SK-N-SH treated with all-trans-retinoic acid at 6 μM for 48 hours (cell line): ENCODE measurements at regions not wholly inside any gene's neighbourhood (a gene's known extent, or its start where the extent isn't known, plus 50 kb on each side); places are given as distances from the start of the nearest gene placed in this dataset.

Experiments
- ARNTL ChIP-seq: fragments of 450-650 bp; formaldehyde crosslinking; IDR thresholded peaks from 2 replicates; pipeline ENCODE4 v1.5.0; 2020; ENCODE audit warnings: low read depth, mild to moderate bottlenecking, moderate library complexity, borderline replicate concordance
- CSDC2 ChIP-seq: fragments of 250-450 bp; sonication (Bioruptor Pico); IDR thresholded peaks from 2 replicates; pipeline ENCODE4 v1.5.0; 2020; ENCODE audit warnings: mild to moderate bottlenecking, moderate library complexity
- CSRNP3 ChIP-seq: fragments of 250-450 bp; sonication (Bioruptor Pico); IDR thresholded peaks from 2 replicates; pipeline ENCODE4 v1.5.1; 2021; ENCODE audit warnings: mild to moderate bottlenecking, moderate library complexity
- ISL1 ChIP-seq: fragments of 250-450 bp; sonication (Bioruptor Pico); IDR thresholded peaks from 2 replicates; pipeline ENCODE4 v2.1.2; 2022; ENCODE audit warnings: mild to moderate bottlenecking, moderate library complexity
- OSR1 ChIP-seq: fragments of 250-450 bp; sonication (Bioruptor Pico); IDR thresholded peaks from 2 replicates; pipeline ENCODE4 v1.8.0; 2022; ENCODE audit warnings: moderate library complexity, mild to moderate bottlenecking, inconsistent platforms
- PATZ1 ChIP-seq: fragments of 250-450 bp; sonication (Bioruptor Pico); IDR thresholded peaks from 2 replicates; pipeline ENCODE4 v1.8.0; 2020; ENCODE audit warnings: mild to moderate bottlenecking, moderate library complexity, borderline replicate concordance
- RARB ChIP-seq: fragments of 250-450 bp; sonication (Bioruptor Pico); IDR thresholded peaks from 2 replicates; pipeline ENCODE4 v1.8.0; 2021; ENCODE audit warnings: mild to moderate bottlenecking, moderate library complexity
- SNAI2 ChIP-seq: fragments of 250-450 bp; sonication (Bioruptor Pico); IDR thresholded peaks from 2 replicates; pipeline ENCODE4 v1.5.0; 2020; ENCODE audit warnings: mild to moderate bottlenecking, moderate library complexity
- TCF4 ChIP-seq: fragments of 250-450 bp; sonication (Bioruptor Pico); IDR thresholded peaks from 2 replicates; pipeline ENCODE4 v1.8.0; 2021; ENCODE audit warnings: mild to moderate bottlenecking, moderate library complexity, borderline replicate concordance
- TOX ChIP-seq: fragments of 250-450 bp; sonication (Bioruptor Pico); IDR thresholded peaks from 2 replicates; pipeline ENCODE4 v1.8.0; 2021; ENCODE audit warnings: mild to moderate bottlenecking, moderate library complexity, borderline replicate concordance
- TSHZ2 ChIP-seq: fragments of 250-450 bp; sonication (Bioruptor Pico); IDR thresholded peaks from 2 replicates; pipeline ENCODE4 v1.5.0; 2020; ENCODE audit warnings: mild to moderate bottlenecking, moderate library complexity
- ZFP3 ChIP-seq: fragments of 250-450 bp; sonication (Bioruptor Pico); IDR thresholded peaks from 2 replicates; pipeline ENCODE4 v1.5.0; 2020; ENCODE audit warnings: mild to moderate bottlenecking, moderate library complexity

- TF ChIP-seq CSRNP3 (CRISPR knock-in tag) (no peak), PATZ1 (CRISPR knock-in tag) (no peak), TCF4 (CRISPR knock-in tag) (no peak), CSDC2 (CRISPR knock-in tag) (no peak), ISL1 (CRISPR knock-in tag) (no peak), SNAI2 (CRISPR knock-in tag) (no peak), ZFP3 (CRISPR knock-in tag) (no peak), OSR1 (CRISPR knock-in tag) (no peak), TSHZ2 (no peak), TOX (no peak), RARB (CRISPR knock-in tag) (no peak), ARNTL (CRISPR knock-in tag) (no peak)
Measured at GRCh38 chr21:23067672-23068071, 2069.5 kb downstream of the NCAM2 start.
